HG03066 (cell line): ENCODE measurements at regions not wholly inside any gene's neighbourhood (a gene's known extent, or its start where the extent isn't known, plus 50 kb on each side); places are given as distances from the start of the nearest gene placed in this dataset.

Experiments
- ATAC-seq: cut with Tn5 transposase; IDR thresholded peaks from one replicate; pipeline ENCODE4 v1.9.1; 2021; ENCODE audit warnings: low read depth; ENCODE audit not compliant: unreplicated experiment

DNA sequence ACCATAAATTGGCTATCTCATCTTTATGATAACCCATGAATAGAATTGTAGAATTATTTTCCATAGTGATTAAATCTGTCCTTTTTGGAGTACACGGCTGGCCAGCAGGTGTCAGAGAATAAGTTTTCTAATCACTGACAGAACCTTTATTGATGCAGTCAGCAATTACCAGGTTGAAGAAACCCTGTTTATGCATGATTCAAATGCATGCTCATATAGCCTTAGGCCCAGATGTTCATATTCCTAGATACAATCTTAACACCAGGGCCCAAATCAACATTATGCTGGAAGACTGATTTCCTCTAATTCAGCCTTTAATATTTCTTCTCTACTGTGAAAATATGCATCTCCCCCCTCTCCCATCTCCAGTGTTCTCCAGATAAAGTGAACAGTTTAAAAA lies 243.5 kb upstream of the DCBLD2 start:
- ATAC-seq: no peak

- ATAC-seq: no peak
These were observed 242.0 kb upstream of the DCBLD2 start for GRCh38 chr3:99143493-99143892.

DNA sequence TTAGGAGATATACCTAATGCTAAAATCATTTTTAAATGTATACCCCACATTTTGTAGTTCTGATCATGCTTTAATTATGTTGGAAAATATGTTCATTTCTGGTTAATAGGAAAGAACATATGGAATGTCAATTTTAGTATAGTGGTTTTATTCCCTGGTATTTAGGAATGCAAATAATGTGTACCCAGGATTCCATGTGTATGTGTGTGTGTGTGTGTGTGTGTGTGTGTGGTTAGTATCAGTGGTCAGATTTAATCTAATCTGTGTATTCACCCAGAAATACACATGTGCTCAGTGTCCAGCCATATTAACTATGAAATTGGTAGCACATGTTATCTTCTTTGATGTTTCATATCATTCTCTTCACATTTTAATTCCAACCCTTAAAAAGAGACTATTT lies 233.5 kb upstream of the DCBLD2 start:
- ATAC-seq: no peak

DNA sequence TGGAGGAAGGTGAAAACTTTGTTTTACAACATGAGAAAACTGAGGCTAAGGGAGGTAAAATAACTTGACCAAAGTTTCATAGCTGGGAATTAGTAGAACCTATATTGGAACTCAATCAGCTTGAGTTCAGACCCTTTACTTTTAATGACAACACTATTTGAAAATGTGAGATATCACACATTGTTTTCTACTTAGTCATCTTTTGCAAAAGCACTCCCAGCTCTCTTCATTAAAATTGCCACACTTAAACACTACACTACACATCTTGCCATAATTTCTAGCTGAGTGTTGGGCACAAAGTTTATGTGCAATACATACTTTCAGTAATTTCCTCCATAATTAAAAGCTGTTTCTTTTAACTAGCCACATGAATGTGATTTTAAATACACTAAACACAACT lies 230.4 kb upstream of the DCBLD2 start:
- no peak for ATAC-seq

- ATAC-seq: no peak
These were observed 227.4 kb upstream of the DCBLD2 start for GRCh38 chr3:99128725-99129505.

DNA sequence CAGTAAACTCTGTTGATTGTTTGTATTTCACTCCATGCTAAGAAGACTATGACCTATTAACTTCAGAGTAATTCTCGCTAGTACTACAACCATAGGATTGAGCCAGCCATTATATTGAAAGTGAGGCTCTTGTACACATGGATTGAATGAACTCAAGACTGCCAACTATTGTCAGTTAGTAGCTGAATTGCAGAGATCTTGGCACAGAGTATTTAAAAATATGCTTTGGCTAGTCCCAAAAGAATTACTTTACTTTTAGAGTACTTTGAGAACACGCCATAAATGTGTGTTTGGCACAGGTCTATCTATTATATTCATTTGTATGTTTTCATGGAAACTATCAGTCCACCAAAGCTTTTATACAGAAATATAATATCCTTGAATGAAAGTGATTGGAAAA lies 226.7 kb upstream of the DCBLD2 start:
- no peak for ATAC-seq

DNA sequence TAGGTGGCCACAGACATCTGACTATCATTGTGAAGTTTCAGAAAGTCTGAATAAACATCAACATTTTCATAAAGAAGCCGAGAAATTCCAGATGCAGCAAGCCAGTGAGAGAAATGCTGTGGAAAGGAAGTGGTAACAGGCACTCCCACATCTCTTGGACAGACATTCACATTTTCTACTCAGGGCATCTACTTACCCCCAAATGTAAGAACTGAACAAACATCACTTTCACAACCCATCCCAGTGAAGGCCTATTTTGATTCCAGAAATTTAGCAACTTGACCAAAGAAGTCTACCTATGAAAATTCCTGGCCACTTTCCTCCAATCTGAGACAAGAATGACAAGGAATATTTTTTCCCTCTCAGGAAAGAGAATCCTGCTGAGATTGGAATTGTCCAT lies 224.8 kb upstream of the DCBLD2 start:
- no peak for ATAC-seq

- ATAC-seq: no peak
These were observed 217.9 kb upstream of the DCBLD2 start for GRCh38 chr3:99119385-99119784.

DNA sequence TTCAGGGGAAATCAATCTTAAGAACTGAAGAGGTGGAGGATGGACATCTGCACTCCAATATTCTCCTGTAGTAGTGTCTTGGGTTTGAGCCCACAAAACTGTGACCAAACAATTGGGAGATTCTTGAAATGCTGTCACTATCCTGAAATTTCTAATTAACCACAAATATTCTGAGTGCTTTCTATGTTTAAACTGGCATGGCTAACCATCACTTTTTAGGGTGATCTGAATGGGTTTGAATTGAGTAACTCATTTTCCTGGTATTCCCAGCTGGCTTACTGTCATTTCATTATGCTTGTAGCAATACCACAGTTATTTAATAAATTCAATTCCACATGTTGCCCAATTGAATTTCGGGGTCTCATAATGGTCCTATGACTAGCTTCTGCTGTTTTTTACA lies 216.9 kb upstream of the DCBLD2 start:
- ATAC-seq: no peak

GRCh38 chr3:99114565-99115291 lies 213.2 kb upstream of the DCBLD2 start:
- ATAC-seq: no peak

DNA sequence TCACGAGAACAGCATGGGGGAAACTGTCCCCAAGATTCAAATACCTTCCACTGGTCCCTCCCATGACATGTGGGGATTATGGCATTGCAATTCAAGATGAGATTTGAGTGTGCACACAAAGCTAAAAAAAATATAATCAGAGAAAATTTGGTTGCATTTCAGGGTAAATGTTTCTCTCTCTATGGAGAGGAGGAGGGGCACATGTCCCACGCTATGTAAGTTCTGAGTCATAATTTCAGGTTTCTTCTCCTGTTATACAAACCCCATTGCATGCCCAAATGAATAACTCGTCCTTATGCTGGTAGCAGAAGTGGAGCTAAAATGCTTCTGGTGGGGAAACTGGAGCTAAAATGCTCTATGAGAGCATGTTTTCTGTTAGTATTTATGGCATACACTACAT lies 209.7 kb upstream of the DCBLD2 start:
- no peak for ATAC-seq

DNA sequence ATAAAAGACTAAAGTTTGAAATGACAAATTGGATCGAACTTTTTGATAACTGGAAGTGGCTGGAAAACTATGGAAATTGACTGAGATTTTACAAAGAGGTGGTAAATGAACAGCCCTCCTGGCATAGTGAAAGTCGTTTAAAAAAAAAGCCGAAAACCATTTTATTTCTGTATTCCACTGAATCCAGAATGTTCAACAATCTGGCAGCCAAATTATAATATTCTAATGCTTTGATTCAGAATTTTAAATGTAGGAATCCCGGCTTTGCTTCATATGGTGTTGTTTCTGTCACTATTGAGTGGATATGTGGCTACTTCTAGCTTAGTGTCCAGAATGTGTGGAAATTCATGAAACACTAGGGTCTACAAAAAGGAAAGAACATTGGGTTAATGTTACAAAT lies 208.9 kb upstream of the DCBLD2 start:
- no peak for ATAC-seq

GRCh38 chr3:99108508-99108907 lies 207.0 kb upstream of the DCBLD2 start:
- ATAC-seq: no peak

DNA sequence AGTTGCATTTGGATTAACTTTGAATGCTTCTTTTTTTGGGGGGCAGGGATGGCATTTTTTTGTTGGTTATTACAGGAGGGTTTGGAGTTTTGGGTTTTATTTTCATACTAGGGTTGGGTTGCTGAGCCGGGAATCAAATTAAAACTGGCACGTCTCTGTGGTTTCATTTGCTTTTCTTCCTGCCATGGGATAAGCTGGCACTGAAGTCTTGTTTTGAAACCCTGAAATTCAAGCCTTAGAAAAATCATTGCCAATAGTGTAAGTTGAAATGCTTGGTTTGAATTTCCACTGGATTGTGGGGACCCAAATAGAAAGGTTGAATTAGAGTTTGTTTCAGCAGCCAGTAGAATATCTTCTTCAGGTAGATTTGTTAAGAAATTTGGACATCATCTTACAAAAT lies 193.1 kb upstream of the DCBLD2 start:
- no peak for ATAC-seq

- ATAC-seq: no peak
These were observed 185.8 kb upstream of the DCBLD2 start for GRCh38 chr3:99087277-99087676.

DNA sequence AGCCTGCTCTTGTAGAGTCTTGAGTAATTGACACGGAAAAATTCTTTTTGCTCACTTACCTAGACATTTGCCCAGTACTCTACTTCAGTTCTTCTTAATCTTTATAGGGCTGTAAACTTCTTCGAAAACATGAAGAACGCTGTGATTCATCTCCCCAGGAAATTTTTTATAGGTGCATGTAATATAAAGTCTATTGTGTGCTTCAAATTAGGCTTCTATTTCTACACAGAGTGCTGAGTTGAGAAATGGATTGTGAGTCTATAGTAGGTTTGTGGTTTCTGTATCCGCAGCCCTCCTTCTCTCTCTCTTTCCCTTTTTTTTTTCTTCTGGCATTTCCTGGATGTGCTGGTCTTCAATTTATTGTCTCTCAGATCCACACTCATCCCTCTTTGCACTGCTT lies 183.3 kb upstream of the DCBLD2 start:
- ATAC-seq: no peak

DNA sequence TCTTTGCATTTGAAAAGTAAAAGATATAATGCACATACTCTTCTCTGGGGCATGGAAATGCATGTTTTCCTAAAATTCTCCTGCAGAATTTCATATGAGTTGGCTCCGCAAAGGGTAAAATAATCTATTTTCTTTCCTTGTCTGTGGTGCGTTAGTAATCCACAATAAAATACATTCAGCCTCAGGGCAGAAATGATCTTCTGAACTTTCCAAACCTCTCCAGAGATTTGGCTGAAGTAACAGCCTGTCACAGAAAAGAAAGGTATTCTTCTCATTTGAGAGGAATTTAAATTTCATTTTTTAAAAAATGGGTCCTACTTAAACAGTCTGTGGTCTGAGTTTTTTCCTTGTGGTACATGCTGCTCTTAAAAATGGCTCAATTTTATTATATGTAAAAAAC lies 182.7 kb upstream of the DCBLD2 start:
- ATAC-seq: no peak

DNA sequence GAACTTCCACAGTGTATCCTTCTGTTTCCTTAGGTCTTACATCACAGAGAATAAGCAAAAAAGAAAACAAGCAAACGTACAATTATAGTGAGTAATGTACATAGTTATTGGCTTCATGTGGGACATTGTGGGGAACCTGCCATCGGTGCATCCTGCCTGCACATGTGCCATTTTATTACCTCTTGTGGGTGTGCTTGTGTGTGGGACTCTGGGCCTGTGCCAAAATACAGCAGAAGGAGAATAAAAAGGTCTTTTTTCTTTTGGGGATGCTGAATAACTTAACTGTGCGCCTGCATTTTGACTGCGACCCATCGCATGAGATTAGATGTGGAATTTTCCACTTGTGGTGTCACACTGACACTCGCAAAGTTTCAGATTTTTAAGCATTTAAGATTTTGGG lies 169.6 kb upstream of the DCBLD2 start:
- no peak for ATAC-seq

DNA sequence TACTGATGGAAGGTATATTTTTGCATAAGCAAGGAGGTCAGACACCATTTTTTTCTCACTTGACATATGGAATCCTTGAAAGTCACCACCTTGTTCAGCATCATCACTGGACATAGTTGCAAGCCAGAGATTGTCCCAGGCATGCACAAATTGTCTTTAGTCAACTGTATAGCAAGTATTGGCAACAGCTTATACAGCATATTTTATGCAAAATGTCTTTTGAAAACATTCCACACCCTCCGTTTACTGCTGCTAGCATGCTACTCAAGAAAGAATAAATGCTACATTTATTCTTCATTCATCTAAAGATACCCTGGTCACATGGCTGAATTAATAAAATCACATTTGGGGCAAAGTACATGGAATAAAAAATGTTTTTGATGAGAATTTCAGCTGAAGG lies 168.5 kb upstream of the DCBLD2 start:
- no peak for ATAC-seq

DNA sequence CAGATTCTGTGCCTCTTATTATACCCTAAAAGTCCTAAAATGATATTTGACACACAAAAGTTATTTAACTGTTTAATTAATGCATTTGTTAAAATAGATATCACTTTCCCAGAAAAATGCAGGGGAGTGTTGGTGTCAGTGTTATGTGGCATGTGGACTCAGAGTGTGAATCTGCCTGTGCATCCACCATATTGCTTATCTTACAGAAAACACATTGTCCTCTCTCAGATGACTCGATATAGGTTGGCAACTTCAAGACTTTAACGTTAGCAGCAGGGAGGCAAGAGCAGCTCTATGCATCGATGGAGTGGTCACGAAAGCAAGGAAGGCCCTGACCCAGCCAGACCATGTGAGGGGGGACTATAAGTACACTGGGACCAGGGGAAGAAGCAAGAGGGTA lies 165.4 kb upstream of the DCBLD2 start:
- no peak for ATAC-seq

- no peak for ATAC-seq
These were observed 147.7 kb upstream of the DCBLD2 start for GRCh38 chr3:99049164-99049563.

DNA sequence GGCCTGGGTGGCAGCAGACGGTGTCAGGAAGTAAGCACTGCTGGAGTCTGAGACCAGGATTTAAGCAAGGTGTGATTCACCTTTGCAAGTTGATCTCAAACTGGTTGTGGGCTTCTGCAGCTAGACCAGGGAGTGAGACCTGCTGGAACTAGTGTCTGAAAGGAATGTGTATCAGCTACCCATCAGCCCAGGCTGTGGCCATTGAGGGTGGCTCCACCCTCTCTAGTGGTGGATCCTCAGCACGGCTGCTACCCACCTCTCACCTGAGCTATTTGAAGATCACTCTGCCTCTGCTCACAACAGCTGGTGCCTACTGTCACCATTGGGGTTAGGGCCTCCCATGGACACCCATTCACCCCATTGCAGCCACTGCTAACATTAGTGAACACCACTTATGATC lies 140.3 kb upstream of the DCBLD2 start:
- ATAC-seq: no peak
